Neural cell (in vitro differentiated cells): ENCODE measurements at regions not wholly inside any gene's neighbourhood (a gene's known extent, or its start where the extent isn't known, plus 50 kb on each side); places are given as distances from the start of the nearest gene placed in this dataset.

Experiments
- H2AFZ ChIP-seq: fragments of 200-600, 300-800 bp; sonication (generic), shearing (Covaris generic); 2 replicates; pipeline ENCODE4 v1.6.0; 2014; ENCODE audit warnings: low read depth, mild to moderate bottlenecking, antibody characterized with exemption, low read length, moderate library complexity
- H3F3A ChIP-seq: fragments of 200-600 bp; shearing (Covaris generic); 2 replicates; pipeline ENCODE4 v1.6.1; 2016; ENCODE audit warnings: mild to moderate bottlenecking, moderate library complexity, mixed read lengths, antibody characterized with exemption, low read length; ENCODE audit not compliant: insufficient read depth, poor library complexity, severe bottlenecking
- H3K27ac ChIP-seq: fragments of 200-600, 300-800 bp; sonication (generic), shearing (Covaris generic); 2 replicates; pipeline ENCODE4 v1.5.1; 2014; ENCODE audit warnings: mild to moderate bottlenecking, low read length, moderate library complexity
- H3K27me3 ChIP-seq: fragments of 300-800, 200-600 bp; sonication (generic), shearing (Covaris generic); 2 replicates; pipeline ENCODE4 v1.6.0; 2014; ENCODE audit warnings: mild to moderate bottlenecking, low read depth, low read length, moderate library complexity; ENCODE audit not compliant: insufficient read depth
- H3K36me3 ChIP-seq: fragments of 300-800, 200-600 bp; sonication (generic), shearing (Covaris generic); 2 replicates; pipeline ENCODE4 v1.5.1; 2014; ENCODE audit warnings: mild to moderate bottlenecking, antibody characterized with exemption, low read length, moderate library complexity; ENCODE audit not compliant: insufficient read depth
- H3K4me2 ChIP-seq: fragments of 300-800, 200-600 bp; sonication (generic), shearing (Covaris generic); 2 replicates; pipeline ENCODE4 v1.6.0; 2014; ENCODE audit warnings: mild to moderate bottlenecking, low read length
- H3K4me3 ChIP-seq: fragments of 300-800, 200-600 bp; sonication (generic), shearing (Covaris generic); 2 replicates; pipeline ENCODE4 v1.5.1; 2014; ENCODE audit warnings: mild to moderate bottlenecking, low read length, moderate library complexity
- H3K79me2 ChIP-seq: fragments of 200-600 bp; shearing (Covaris generic); replicated peaks from 2 replicates; pipeline ENCODE4 v1.6.0; 2014; ENCODE audit warnings: mild to moderate bottlenecking, low read length, moderate library complexity; ENCODE audit not compliant: insufficient read depth
- H3K9ac ChIP-seq: fragments of 300-800, 200-600 bp; sonication (generic), shearing (Covaris generic); 2 replicates; pipeline ENCODE4 v1.6.1; 2016; ENCODE audit warnings: mild to moderate bottlenecking, low read length, mixed read lengths
- H3K9me2 ChIP-seq: fragments of 200-600 bp; shearing (Covaris generic); 2 replicates; pipeline ENCODE4 v1.6.1; 2016; ENCODE audit warnings: mild to moderate bottlenecking, low read length, mixed read lengths; ENCODE audit not compliant: insufficient read depth
- H3K9me3 ChIP-seq: fragments of 200-600, 300-800 bp; sonication (generic), shearing (Covaris generic); 2 replicates; pipeline ENCODE4 v1.6.1; 2016; ENCODE audit warnings: mild to moderate bottlenecking, mixed run types, low read length, moderate library complexity, mixed read lengths
- H4K20me1 ChIP-seq: fragments of 200-600 bp; shearing (Covaris generic); 2 replicates; pipeline ENCODE4 v1.6.1; 2016; ENCODE audit warnings: mild to moderate bottlenecking, mixed run types; ENCODE audit not compliant: insufficient read depth
- EP300 ChIP-seq: fragments of 450-650 bp; conservative IDR thresholded peaks from 2 replicates; pipeline ENCODE4 v1.6.1; 2014; ENCODE audit warnings: antibody characterized with exemption, mild to moderate bottlenecking, moderate library complexity; ENCODE audit not compliant: poor library complexity, severe bottlenecking
- EZH2 ChIP-seq: fragments of 200-600, 300-800 bp; shearing (Covaris generic), sonication (generic); IDR thresholded peaks from 2 replicates; pipeline ENCODE4 v1.6.1; 2014; ENCODE audit warnings: antibody characterized with exemption, low read length, borderline replicate concordance, mild to moderate bottlenecking; ENCODE audit not compliant: insufficient read depth, poor library complexity, severe bottlenecking
- MXI1 ChIP-seq: fragments of 450-650 bp; conservative IDR thresholded peaks from 2 replicates; pipeline ENCODE4 v1.6.1; 2014; ENCODE audit warnings: antibody characterized with exemption, mild to moderate bottlenecking; ENCODE audit not compliant: poor library complexity, severe bottlenecking
- POLR2AphosphoS5 ChIP-seq: IDR thresholded peaks from 2 replicates; pipeline ENCODE4 v1.6.1; 2012
- RAD21 ChIP-seq: fragments of 450-650 bp; conservative IDR thresholded peaks from 2 replicates; pipeline ENCODE4 v1.6.1; 2014; ENCODE audit warnings: antibody characterized with exemption, mild to moderate bottlenecking, moderate library complexity
- SMC3 ChIP-seq: fragments of 450-650 bp; conservative IDR thresholded peaks from 2 replicates; pipeline ENCODE4 v1.6.1; 2014; ENCODE audit warnings: antibody characterized with exemption, mild to moderate bottlenecking, moderate library complexity; ENCODE audit not compliant: poor library complexity
- TAF1 ChIP-seq: IDR thresholded peaks from 2 replicates; pipeline ENCODE4 v1.6.1; 2012; ENCODE audit warnings: low read depth
- TF ChIP-seq, protein P1 (sequence below): fragments of 450-650 bp; IDR thresholded peaks from 2 replicates; pipeline ENCODE4 v1.5.1; 2014; ENCODE audit warnings: antibody characterized with exemption, mild to moderate bottlenecking, moderate library complexity; ENCODE audit not compliant: poor library complexity, severe bottlenecking
- TF ChIP-seq, protein P2 (sequence below): IDR thresholded peaks from 2 replicates; pipeline ENCODE4 v1.6.1; 2012; ENCODE audit warnings: borderline replicate concordance

GRCh38 chr9:80649001-80649420, 1040.3 kb downstream of the TLE1 start:
- no peak overlapping the region for H3K27ac ChIP-seq
- H3K4me2 ChIP-seq = no peak overlapping the region
- H3K27me3 ChIP-seq = no peaks in the 10 kb centered on the region
- no peaks in the 10 kb centered on the region for H3K9me3 ChIP-seq
- H4K20me1 ChIP-seq = no peaks in the 10 kb centered on the region
- H3K9me2 ChIP-seq = no peaks in the 10 kb centered on the region
- no peak overlapping the region for H3K4me3 ChIP-seq
- TF ChIP-seq EP300 (no peak), POLR2AphosphoS5 (no peak), RAD21 (no peak), EZH2 (no peak), SMC3 (no peak), TAF1 (no peak), MXI1 (no peak)
- TF ChIP-seq, protein P1, sequence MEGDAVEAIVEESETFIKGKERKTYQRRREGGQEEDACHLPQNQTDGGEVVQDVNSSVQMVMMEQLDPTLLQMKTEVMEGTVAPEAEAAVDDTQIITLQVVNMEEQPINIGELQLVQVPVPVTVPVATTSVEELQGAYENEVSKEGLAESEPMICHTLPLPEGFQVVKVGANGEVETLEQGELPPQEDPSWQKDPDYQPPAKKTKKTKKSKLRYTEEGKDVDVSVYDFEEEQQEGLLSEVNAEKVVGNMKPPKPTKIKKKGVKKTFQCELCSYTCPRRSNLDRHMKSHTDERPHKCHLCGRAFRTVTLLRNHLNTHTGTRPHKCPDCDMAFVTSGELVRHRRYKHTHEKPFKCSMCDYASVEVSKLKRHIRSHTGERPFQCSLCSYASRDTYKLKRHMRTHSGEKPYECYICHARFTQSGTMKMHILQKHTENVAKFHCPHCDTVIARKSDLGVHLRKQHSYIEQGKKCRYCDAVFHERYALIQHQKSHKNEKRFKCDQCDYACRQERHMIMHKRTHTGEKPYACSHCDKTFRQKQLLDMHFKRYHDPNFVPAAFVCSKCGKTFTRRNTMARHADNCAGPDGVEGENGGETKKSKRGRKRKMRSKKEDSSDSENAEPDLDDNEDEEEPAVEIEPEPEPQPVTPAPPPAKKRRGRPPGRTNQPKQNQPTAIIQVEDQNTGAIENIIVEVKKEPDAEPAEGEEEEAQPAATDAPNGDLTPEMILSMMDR = no peak
- TF ChIP-seq, protein P2, sequence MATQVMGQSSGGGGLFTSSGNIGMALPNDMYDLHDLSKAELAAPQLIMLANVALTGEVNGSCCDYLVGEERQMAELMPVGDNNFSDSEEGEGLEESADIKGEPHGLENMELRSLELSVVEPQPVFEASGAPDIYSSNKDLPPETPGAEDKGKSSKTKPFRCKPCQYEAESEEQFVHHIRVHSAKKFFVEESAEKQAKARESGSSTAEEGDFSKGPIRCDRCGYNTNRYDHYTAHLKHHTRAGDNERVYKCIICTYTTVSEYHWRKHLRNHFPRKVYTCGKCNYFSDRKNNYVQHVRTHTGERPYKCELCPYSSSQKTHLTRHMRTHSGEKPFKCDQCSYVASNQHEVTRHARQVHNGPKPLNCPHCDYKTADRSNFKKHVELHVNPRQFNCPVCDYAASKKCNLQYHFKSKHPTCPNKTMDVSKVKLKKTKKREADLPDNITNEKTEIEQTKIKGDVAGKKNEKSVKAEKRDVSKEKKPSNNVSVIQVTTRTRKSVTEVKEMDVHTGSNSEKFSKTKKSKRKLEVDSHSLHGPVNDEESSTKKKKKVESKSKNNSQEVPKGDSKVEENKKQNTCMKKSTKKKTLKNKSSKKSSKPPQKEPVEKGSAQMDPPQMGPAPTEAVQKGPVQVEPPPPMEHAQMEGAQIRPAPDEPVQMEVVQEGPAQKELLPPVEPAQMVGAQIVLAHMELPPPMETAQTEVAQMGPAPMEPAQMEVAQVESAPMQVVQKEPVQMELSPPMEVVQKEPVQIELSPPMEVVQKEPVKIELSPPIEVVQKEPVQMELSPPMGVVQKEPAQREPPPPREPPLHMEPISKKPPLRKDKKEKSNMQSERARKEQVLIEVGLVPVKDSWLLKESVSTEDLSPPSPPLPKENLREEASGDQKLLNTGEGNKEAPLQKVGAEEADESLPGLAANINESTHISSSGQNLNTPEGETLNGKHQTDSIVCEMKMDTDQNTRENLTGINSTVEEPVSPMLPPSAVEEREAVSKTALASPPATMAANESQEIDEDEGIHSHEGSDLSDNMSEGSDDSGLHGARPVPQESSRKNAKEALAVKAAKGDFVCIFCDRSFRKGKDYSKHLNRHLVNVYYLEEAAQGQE = no peak
- H3K79me2 ChIP-seq = no peaks in the 10 kb centered on the region
- H3F3A ChIP-seq = no peaks in the 10 kb centered on the region
- H2AFZ ChIP-seq = no peak overlapping the region
- H3K9ac ChIP-seq = no peak overlapping the region
- H3K36me3 ChIP-seq = no peaks in the 10 kb centered on the region

DNA sequence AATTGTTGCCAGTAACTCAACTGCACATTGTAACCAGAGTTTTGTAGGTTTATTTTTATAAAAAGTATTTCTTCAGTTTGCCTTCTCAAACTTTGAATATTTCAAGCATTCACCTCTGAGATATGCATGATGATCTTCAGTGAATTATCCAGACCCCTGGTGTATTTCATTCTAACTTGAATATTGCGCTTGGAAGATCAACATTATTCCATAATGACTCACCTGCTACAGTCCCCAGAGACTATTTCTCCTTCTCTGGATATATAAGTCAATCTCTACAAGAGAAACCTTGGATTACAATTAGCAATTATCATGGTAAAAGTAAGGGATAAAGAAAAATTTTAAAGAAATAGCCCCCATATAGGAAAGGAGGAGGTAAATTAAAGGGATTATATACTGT, 1041.0 kb downstream of the TLE1 start:
- Histone ChIP-seq H3K79me2 (no peaks in the 10 kb centered on the region), H3K36me3 (no peaks in the 10 kb centered on the region), H3K4me3 (no peak overlapping the region), H3K4me2 (no peak overlapping the region), H4K20me1 (no peaks in the 10 kb centered on the region), H3K9me3 (no peaks in the 10 kb centered on the region), H3K27ac (no peak overlapping the region), H3K9me2 (no peaks in the 10 kb centered on the region), H3K9ac (no peak overlapping the region), H2AFZ (no peak overlapping the region), H3K27me3 (no peaks in the 10 kb centered on the region), H3F3A (no peaks in the 10 kb centered on the region)
- TF ChIP-seq EZH2 (no peak), TAF1 (no peak), MXI1 (no peak), EP300 (no peak)
